Epithelial cell of esophagus (primary cell): ENCODE measurements at regions not wholly inside any gene's neighbourhood (a gene's known extent, or its start where the extent isn't known, plus 50 kb on each side); places are given as distances from the start of the nearest gene placed in this dataset.

Source experiments
- DNase-seq: peaks from one replicate; pipeline ENCODE4 v3.0.0; 2010; ENCODE audit warnings: low read depth
- H3K4me3 ChIP-seq: 2 replicates; pipeline ENCODE4 v1.5.1; 2011; ENCODE audit warnings: mild to moderate bottlenecking, low read length, control low read depth
- CTCF ChIP-seq: IDR thresholded peaks from 2 replicates; pipeline ENCODE4 v1.5.1; 2011; ENCODE audit warnings: low read depth, mild to moderate bottlenecking, low read length, control low read depth, inconsistent platforms; ENCODE audit not compliant: insufficient read depth; ENCODE audit errors: missing control alignments

GRCh38 chr4:149005191-149005590, 563.0 kb upstream of the NR3C2 start:
- no peak overlapping the region for H3K4me3 ChIP-seq
- no peak for TF ChIP-seq CTCF
- DNase-seq: no peak

DNA sequence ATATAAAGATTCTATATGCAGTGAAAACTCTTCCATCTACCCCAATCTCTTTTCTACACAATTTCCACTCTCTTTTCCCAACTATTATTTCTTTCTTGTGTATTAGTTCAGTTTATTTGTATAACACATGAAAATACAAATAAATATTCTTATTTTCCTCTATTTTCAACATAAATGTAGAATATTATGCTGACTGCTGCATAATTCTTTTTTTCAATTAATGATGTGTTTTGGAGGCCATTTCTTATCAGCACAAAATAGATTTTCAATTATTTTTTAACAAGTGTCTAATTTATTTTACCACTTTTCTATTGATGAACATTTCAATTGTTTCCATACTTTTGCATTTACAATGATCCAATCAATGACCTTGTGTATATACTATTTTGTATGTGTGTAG, 557.7 kb upstream of the NR3C2 start:
- no peak for DNase-seq
- H3K4me3 ChIP-seq: no peak overlapping the region
- no peak for TF ChIP-seq CTCF

GRCh38 chr4:148998719-148999118, 556.5 kb upstream of the NR3C2 start:
- TF ChIP-seq CTCF: peak; percentile 17
- H3K4me3 ChIP-seq: no peak overlapping the region
- DNase-seq: peak; percentile 31

DNA sequence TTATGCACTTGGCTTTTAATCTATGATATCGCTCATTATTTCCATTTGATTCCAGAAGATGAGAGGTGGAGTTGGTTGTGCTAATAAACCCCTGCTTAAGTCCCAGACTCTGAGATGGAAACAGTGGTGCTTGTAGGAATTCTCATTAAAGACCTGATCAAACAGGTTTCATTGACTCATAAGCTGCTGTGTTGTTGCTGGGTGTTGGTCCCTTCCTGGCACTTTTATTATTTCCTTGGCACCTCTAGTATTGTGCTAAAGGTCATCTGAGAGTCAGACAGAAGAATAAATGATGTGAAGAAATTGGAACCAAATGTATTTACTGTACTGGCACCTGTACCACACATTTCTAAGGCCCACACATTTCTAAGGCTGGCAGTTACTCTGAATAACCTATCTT, 544.7 kb upstream of the NR3C2 start:
- TF ChIP-seq CTCF: no peak
- no peak overlapping the region for H3K4me3 ChIP-seq
- DNase-seq: peak; percentile 86

GRCh38 chr4:148984951-148985350, 542.7 kb upstream of the NR3C2 start:
- DNase-seq: no peak
- no peak overlapping the region for H3K4me3 ChIP-seq
- TF ChIP-seq CTCF: no peak

- no peak overlapping the region for H3K4me3 ChIP-seq
- no peak for DNase-seq
- no peak for TF ChIP-seq CTCF
Observed at GRCh38 chr4:148982200-148982599, 540.0 kb upstream of the NR3C2 start.

GRCh38 chr4:148980782-148981480, 538.7 kb upstream of the NR3C2 start:
- no peak for TF ChIP-seq CTCF
- no peak for DNase-seq

More at GRCh38 chr4:148980782-148981480, 538.7 kb upstream of the NR3C2 start:
- no peak overlapping the region for H3K4me3 ChIP-seq
